ENCODE measurements at regions not wholly inside any gene's neighbourhood (a gene's known extent, or its start where the extent isn't known, plus 50 kb on each side); places are given as distances from the start of the nearest gene placed in this dataset.
A peak's percentile ranks its signal among the peaks of the same experiment; 100 is the strongest.

GRCh38 chr11:112861356-112861755 is 99.9 kb upstream of the NCAM1 start:
- TF ChIP-seq, protein P1, sequence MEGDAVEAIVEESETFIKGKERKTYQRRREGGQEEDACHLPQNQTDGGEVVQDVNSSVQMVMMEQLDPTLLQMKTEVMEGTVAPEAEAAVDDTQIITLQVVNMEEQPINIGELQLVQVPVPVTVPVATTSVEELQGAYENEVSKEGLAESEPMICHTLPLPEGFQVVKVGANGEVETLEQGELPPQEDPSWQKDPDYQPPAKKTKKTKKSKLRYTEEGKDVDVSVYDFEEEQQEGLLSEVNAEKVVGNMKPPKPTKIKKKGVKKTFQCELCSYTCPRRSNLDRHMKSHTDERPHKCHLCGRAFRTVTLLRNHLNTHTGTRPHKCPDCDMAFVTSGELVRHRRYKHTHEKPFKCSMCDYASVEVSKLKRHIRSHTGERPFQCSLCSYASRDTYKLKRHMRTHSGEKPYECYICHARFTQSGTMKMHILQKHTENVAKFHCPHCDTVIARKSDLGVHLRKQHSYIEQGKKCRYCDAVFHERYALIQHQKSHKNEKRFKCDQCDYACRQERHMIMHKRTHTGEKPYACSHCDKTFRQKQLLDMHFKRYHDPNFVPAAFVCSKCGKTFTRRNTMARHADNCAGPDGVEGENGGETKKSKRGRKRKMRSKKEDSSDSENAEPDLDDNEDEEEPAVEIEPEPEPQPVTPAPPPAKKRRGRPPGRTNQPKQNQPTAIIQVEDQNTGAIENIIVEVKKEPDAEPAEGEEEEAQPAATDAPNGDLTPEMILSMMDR (IDR thresholded peaks at IDR 0.05): no peak
- H3K27ac Mint-ChIP-seq: no peak overlapping the region
- DNase-seq: no peak
- H3K4me3 Mint-ChIP-seq: no peak overlapping the region
- peaks cover 33% of the 10 kb centered on the region for H3K9me3 Mint-ChIP-seq
- peaks cover 32% of the 10 kb centered on the region for H3K27me3 Mint-ChIP-seq (ENCODE audit: low read depth, poor library complexity)
- no peaks in the 10 kb centered on the region for H3K36me3 Mint-ChIP-seq (ENCODE audit: low read depth)
- H3K4me1 Mint-ChIP-seq: peaks cover 10% of the 10 kb centered on the region

DNA sequence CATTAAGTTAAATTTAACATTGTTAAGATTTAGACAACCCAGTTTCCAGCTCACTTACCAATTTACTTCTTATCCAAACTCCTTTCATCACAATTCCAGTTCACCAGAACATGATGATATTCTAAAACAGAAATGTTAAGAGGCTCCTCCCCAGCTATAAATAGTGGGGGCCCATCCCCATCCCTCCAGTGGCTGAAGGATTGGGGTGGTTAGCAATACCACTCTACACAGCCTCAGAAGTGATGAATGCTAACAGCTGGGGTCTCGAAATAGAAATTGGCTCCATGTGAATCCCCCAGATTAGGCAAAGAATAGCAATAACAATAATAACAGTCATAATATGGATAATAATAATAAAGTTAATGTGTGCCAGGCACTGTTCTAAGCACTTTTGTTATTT is 97.9 kb upstream of the NCAM1 start:
- peaks cover 10% of the 10 kb centered on the region for H3K4me1 Mint-ChIP-seq
- H3K9me3 Mint-ChIP-seq: peaks cover 33% of the 10 kb centered on the region
- peaks cover 31% of the 10 kb centered on the region for H3K27me3 Mint-ChIP-seq (ENCODE audit: low read depth, poor library complexity)
- no peak overlapping the region for H3K27ac Mint-ChIP-seq
- H3K36me3 Mint-ChIP-seq (ENCODE audit: low read depth): no peaks in the 10 kb centered on the region
- H3K4me3 Mint-ChIP-seq: no peak overlapping the region
- no peak for DNase-seq
- TF ChIP-seq, protein P1 (IDR thresholded peaks at IDR 0.05): no peak

- Mint-ChIP-seq H3K36me3 (ENCODE audit: low read depth) (no peaks in the 10 kb centered on the region), H3K4me1 (peaks cover 10% of the 10 kb centered on the region), H3K27me3 (ENCODE audit: low read depth, poor library complexity) (peaks cover 23% of the 10 kb centered on the region), H3K27ac (peak overlapping the region; percentile 6), H3K4me3 (no peak overlapping the region), H3K9me3 (peaks cover 29% of the 10 kb centered on the region)
- no peak for DNase-seq
- TF ChIP-seq, protein P1 (IDR thresholded peaks at IDR 0.05): no peak
Measured at GRCh38 chr11:112864672-112865071, 96.5 kb upstream of the NCAM1 start.

DNA sequence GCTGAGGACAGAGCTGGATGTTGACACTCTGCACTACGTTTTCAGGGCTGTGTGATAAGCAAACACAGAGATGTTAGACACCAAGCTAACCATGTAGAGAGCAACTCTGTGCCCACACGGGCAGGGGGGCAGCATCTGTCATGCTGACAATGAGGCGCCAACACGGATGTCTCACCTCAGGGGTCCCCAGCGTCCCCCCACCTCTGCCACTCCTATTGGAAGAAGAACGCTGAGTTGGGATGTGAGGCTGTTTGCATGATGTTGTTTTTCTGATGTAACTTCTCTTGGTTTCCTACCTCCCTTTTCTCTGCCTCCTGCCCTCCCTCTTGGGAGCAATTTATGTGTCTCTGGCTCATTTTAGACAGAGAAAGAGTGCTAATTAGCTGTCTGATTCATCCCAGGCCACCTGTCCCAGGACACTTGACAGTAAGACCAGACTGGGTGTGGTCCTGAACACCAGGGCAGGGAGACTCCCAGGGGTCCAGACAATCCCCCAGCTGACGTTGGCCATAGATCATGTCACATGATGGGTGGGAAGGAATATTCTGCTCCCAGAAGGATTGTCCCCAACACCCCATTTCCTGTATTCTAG is 89.2 kb upstream of the NCAM1 start:
- H3K4me1 Mint-ChIP-seq: peaks cover 26% of the 10 kb centered on the region
- peaks cover 11% of the 10 kb centered on the region for H3K27me3 Mint-ChIP-seq (ENCODE audit: low read depth, poor library complexity)
- H3K9me3 Mint-ChIP-seq: no peaks in the 10 kb centered on the region
- TF ChIP-seq, protein P1 (IDR thresholded peaks at IDR 0.05): no peak
- H3K4me3 Mint-ChIP-seq: no peak overlapping the region
- no peaks in the 10 kb centered on the region for H3K36me3 Mint-ChIP-seq (ENCODE audit: low read depth)
- DNase-seq: no peak
- no peak overlapping the region for H3K27ac Mint-ChIP-seq

DNA sequence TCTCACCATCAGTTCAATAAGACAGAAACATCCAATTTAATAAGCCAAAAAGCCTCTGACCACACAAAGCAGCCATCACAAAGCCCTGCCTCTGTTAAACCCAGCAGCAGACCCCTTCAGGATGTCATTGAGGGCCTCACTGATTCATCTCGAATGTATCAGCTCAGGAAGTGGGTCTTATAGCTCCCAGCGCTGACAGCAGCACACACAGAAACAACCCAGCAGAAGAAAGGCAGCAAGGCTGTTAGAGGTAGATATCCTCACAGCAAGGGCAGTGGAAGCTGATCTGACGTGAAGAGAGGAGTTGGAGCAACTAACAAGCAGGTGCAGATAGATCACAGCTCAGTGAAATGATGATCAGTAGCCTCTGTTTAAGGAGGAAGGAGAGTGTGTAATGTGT is 86.2 kb upstream of the NCAM1 start:
- peaks cover 13% of the 10 kb centered on the region for H3K27me3 Mint-ChIP-seq (ENCODE audit: low read depth, poor library complexity)
- H3K4me3 Mint-ChIP-seq: no peak overlapping the region
- H3K27ac Mint-ChIP-seq: peak overlapping the region; percentile 6
- H3K4me1 Mint-ChIP-seq: peaks cover 48% of the 10 kb centered on the region
- H3K36me3 Mint-ChIP-seq (ENCODE audit: low read depth): no peaks in the 10 kb centered on the region
- no peak for DNase-seq
- H3K9me3 Mint-ChIP-seq: no peaks in the 10 kb centered on the region
- TF ChIP-seq, protein P1 (IDR thresholded peaks at IDR 0.05): no peak

GRCh38 chr11:112877581-112877980 is 83.6 kb upstream of the NCAM1 start:
- no peak overlapping the region for H3K27ac Mint-ChIP-seq
- H3K4me3 Mint-ChIP-seq: no peak overlapping the region
- H3K36me3 Mint-ChIP-seq (ENCODE audit: low read depth): no peaks in the 10 kb centered on the region
- H3K4me1 Mint-ChIP-seq: peaks cover 41% of the 10 kb centered on the region
- peak; percentile 30 for DNase-seq
- H3K27me3 Mint-ChIP-seq (ENCODE audit: low read depth, poor library complexity): peaks cover 20% of the 10 kb centered on the region
- no peaks in the 10 kb centered on the region for H3K9me3 Mint-ChIP-seq
- TF ChIP-seq, protein P1 (IDR thresholded peaks at IDR 0.05): no peak

Measured in nephron progenitor cell (in vitro differentiated cells).